IMR-90 (cell line): ENCODE measurements at regions not wholly inside any gene's neighbourhood (a gene's known extent, or its start where the extent isn't known, plus 50 kb on each side); places are given as distances from the start of the nearest gene placed in this dataset.

Experiments
- CTCF ChIP-seq: conservative IDR thresholded peaks from 2 replicates; pipeline ENCODE4 v1.5.1; 2012; ENCODE audit warnings: mild to moderate bottlenecking, low read depth, low read length, improper control_type of control experiment
- RFX5 ChIP-seq: IDR thresholded peaks from 2 replicates; pipeline ENCODE4 v1.8.0; 2012; ENCODE audit warnings: low read depth, mild to moderate bottlenecking, low read length, moderate library complexity

GRCh38 chr2:196399096-196399495, 227.7 kb upstream of the STK17B start (continued):
- TF ChIP-seq CTCF (no peak), RFX5 (no peak)
